ENCODE measurements at regions not wholly inside any gene's neighbourhood (a gene's known extent, or its start where the extent isn't known, plus 50 kb on each side); places are given as distances from the start of the nearest gene placed in this dataset.

GRCh38 chr6:99813565-99813964 is 180.5 kb downstream of the MCHR2 start (continued):
- TF ChIP-seq CHD7 (IDR thresholded peaks at IDR 0.05; ENCODE audit: insufficient replicate concordance, low read length) (no peak), TAF1 (IDR thresholded peaks at IDR 0.05; ENCODE audit: low read depth, low read length) (no peak), CTCF (IDR thresholded peaks at IDR 0.05; ENCODE audit: control extremely low read depth in 1 of 3, insufficient read depth in 1 of 3, low read depth in 1 of 3, low read length in 3 of 3) (no peak), CEBPB (IDR thresholded peaks at IDR 0.05; ENCODE audit: low read depth, low read length) (no peak), ATF2 (IDR thresholded peaks at IDR 0.05; ENCODE audit: low read length) (no peak), POU5F1 (IDR thresholded peaks at IDR 0.05; ENCODE audit: low read depth, low read length) (no peak), TBP (IDR thresholded peaks at IDR 0.05; ENCODE audit: low read depth, low read length) (no peak), SIRT6 (IDR thresholded peaks at IDR 0.05; ENCODE audit: low read length) (no peak)

Data from H1 (cell line).